HG03558 (cell line): ENCODE measurements at regions not wholly inside any gene's neighbourhood (a gene's known extent, or its start where the extent isn't known, plus 50 kb on each side); places are given as distances from the start of the nearest gene placed in this dataset.

ENCODE experiments used
- ATAC-seq: cut with Tn5 transposase; IDR thresholded peaks from one replicate; pipeline ENCODE4 v1.9.1; 2021; ENCODE audit warnings: moderate number of reproducible peaks; ENCODE audit not compliant: unreplicated experiment; ENCODE audit errors: extremely low read depth

DNA sequence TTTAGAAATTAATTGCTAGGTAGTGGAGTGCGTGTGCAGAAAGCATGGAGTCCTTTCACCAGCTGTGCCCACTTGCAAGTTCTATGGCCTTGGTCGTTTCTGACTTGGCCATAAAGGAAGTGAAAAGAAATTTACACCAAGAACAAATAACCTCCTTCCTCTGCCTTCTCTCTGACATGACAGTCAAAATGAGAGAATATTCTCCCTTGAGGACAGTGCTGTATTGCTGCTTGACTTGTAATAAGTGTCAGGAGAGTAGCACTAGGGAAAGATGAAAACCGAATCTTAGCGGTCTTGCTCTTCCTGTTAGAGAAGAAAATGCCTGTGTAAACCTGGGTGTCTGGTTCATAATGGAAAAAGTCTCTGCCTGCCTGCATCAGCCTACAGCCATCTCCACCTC lies 333.1 kb upstream of the RAG2 start:
- no peak for ATAC-seq

DNA sequence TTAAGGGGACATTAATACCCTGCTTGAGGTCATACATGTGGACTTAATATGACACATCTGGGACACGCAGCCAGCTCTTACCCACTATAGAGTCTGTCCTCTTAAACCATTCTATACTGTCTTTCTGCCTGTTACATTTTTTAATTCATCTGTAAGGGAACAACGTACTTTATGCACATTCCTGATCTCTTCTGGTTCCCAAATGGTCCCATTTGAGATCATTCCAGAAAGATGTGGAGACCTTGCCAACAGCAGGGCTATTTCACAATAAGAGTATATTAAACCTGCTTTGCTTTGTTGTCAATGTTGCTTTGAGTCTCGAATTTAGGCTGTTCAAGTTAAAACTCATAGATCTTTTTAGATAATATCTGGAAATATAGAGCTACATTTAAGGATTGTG lies 332.2 kb upstream of the RAG2 start:
- no peak for ATAC-seq

GRCh38 chr11:36929401-36929800 lies 331.4 kb upstream of the RAG2 start:
- no peak for ATAC-seq

- ATAC-seq, result no peak
Measured at GRCh38 chr11:36928621-36929020, 330.6 kb upstream of the RAG2 start.

DNA sequence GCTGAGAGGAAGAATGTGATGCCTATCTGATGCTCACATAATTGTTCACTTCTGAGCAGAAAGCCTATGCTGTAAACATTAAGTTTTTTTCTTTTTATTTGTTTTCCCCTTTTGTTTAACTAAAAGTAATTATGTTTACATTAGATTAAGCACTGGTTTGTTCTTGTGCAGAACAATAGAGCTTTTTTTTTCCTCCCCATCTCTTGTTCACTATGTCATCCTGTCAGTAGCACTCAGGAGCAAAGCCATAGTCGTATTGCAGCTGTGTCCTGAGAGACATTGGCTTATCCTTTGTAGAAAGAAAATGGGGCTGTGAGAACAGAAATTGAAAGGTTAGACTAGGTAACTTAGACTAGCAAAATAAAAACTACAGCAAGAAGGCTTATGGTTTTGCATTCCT lies 301.8 kb upstream of the RAG2 start:
- no peak for ATAC-seq

DNA sequence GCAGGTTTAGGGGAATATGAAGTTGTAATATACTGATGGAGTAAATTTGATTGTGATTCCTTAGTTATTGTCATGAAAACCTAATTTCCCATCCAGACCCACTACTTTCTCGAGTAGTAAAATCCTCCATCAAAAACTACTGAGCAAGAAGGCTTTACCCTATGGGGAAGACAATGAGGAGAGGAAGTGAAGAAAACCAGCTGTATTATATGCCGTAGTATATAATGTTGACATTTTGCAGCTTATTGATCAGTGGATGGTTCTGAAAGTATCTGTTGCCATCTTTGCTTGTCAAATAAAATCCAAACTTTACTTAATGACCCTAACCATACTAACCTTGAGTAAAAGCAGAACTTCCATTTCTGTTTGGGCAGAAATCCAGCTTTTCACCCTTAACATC lies 292.8 kb upstream of the RAG2 start:
- no peak for ATAC-seq

DNA sequence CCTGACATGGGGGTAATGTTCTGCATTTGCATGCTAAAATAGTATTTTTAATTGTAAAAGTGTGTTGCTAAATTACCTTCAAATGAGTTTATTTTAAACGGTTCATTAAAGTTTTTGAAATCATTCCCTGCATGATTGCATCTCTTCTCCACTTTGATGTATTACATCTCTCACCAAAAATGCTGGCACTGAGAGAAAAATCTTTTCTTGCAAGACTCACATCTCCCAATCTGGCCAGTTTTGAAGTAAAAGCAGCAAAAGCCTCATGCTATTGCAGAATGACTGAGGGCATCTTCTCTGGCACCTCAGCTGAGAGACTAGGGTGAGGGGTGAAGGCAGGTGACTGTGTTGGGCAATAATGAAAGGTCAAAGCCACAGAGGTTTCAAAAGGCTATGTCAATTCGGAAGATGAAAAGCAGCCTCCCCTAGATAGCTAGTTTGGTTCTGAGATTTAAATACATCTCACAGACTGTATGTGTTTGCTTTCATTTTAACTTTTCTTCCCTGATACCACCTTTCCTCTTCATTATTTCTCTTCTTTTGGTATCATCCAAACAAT lies 292.2 kb upstream of the RAG2 start:
- ATAC-seq, result no peak

- ATAC-seq, result no peak
Measured at GRCh38 chr11:36885154-36885553, 287.1 kb upstream of the RAG2 start.

- ATAC-seq, result no peak
Measured at GRCh38 chr11:36878737-36879136, 280.7 kb upstream of the RAG2 start.

DNA sequence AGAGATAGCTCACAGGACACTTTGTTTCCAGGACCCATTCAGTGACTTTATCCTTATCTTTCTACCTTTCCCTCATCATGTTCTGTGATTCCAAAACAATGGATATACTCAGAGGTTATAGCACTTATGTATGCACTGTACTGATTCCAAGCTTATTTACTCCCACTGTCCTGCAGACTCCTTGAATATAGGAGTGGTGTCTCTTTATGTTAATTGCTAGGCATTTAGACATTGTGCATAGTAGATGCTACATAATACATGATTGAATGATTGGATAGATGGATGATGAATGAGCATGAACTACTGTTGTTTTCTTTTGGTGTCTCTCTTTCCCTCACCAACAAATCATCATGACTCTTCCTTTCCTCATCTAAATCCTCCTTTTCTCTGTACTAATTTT lies 279.1 kb upstream of the RAG2 start:
- no peak for ATAC-seq

DNA sequence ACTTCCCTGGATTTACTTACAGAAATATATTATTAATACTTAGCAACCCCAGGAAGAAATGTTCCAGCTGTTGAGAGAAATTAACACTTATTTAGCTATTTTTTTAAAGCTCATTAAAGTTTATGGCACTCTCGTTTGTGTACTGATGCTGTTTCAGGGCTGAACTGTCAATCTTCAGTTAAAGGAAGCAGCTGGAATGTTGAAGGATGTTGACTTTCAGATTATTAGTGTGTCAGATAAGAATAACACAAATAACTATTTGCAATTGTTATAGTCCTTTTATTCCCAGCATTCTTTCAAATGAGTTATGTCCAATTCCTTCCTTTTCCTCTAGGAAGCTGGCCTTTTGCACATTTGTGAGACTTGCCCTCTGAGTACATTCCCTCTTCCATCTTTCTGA lies 278.2 kb upstream of the RAG2 start:
- ATAC-seq, result no peak

DNA sequence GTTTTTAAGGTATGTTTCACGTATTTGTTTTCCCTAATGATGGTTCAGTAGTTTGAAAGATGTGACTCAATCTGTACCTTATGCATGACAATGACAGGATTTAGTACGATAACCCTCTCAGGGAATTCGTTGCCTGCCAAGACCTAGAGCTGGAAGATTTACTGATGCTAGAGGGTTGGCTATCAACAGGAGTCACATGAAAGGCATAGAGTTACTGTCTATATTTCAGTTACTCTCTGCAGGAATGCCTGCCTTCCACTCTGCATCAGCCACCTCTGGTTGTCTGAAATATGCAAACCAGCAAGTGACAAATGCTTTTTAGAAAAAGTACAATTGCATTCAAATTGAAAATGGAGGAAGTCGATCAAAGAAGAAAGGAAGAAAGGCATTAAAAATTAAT lies 276.3 kb upstream of the RAG2 start:
- ATAC-seq, result no peak

GRCh38 chr11:36870361-36870760 lies 272.3 kb upstream of the RAG2 start:
- ATAC-seq, result no peak

DNA sequence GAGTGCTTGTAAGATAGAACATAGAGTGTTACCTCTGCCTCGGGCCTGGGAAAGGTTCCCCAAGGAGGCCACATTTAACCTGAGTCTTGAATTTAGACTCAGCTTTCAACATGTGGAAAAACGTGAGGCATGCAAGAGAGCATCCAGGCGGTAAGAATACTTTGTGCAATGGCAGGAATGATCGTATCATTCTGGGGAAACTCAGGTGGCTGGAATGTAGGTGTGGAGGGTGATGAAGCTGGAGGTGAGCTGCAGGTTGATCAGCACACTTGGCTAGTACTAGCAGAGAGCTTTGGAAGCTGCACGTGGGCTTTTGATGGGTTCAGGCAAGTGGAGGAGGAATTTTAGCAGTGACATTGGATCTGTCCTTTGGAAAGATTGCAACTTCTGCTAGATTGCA lies 270.3 kb upstream of the RAG2 start:
- no peak for ATAC-seq

GRCh38 chr11:36865846-36866245 lies 267.8 kb upstream of the RAG2 start:
- ATAC-seq, result no peak

- ATAC-seq, result no peak
Measured at GRCh38 chr11:36854875-36855274, 256.8 kb upstream of the RAG2 start.

GRCh38 chr11:36848660-36849059 lies 250.6 kb upstream of the RAG2 start:
- ATAC-seq, result no peak

GRCh38 chr11:36840378-36840777 lies 242.3 kb upstream of the RAG2 start:
- no peak for ATAC-seq

DNA sequence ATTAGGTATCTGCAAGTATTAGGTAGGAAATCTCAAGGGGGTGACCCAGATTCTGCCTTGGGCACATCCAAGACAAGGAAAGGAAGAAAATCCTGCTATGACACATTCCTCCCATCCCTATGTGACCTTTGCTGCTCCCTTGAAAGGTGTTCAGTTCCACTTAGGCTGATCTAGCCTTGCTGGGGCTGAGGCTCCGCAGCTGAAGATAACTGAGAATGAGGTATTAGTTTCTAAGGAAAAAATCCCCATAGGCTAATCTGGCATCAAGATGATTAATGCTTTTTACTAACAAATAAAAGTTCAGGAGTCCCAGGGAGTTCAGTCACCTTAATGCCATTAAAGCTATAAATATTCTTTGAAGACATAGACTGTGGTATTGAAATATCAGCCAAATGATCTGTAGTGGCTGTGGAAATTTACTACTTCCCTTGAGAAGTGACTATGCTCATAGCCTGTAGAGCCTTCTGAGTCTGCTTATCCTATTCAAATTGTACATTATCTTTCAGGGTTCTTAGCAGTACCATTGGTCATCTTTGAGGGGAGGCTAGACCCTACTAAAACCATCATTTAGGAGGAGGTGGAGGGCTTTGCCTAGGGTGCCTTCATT lies 239.9 kb upstream of the RAG2 start:
- ATAC-seq, result no peak

- ATAC-seq, result no peak
Measured at GRCh38 chr11:36825251-36825650, 227.2 kb upstream of the RAG2 start.

GRCh38 chr11:36824349-36824748 lies 226.3 kb upstream of the RAG2 start:
- ATAC-seq, result no peak

- no peak for ATAC-seq
Measured at GRCh38 chr11:36822829-36823228, 224.8 kb upstream of the RAG2 start.

DNA sequence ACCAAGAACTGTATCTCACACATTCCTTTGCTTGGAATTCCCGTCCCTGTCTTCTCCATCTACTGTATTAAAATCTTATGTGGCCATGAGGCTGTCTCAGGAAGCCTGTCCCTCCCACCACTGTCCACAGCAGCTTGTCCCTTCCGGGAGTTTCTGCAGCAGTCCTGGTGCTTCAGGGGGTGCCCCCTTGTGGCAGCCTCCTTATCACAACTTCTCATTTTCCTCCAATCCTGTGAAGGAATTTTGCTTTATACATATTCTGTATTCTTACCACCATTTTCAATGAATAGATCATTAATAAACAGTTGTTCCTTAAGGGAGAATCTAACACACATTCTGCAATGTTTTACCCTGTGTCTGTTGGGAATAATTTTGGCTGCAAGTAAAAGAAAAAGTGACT lies 220.4 kb upstream of the RAG2 start:
- ATAC-seq, result no peak
